HG02678 (cell line): ENCODE measurements at regions not wholly inside any gene's neighbourhood (a gene's known extent, or its start where the extent isn't known, plus 50 kb on each side); places are given as distances from the start of the nearest gene placed in this dataset.

ENCODE experiments used
- ATAC-seq: cut with Tn5 transposase; IDR thresholded peaks from one replicate; pipeline ENCODE4 v1.9.1; 2021; ENCODE audit warnings: mild to moderate bottlenecking, moderate library complexity; ENCODE audit not compliant: unreplicated experiment

GRCh38 chr2:128622955-128623620, 304.4 kb upstream of the HS6ST1 start:
- ATAC-seq = no peak

GRCh38 chr2:128623776-128624761, 305.4 kb upstream of the HS6ST1 start:
- peak; percentile 88 for ATAC-seq

- no peak for ATAC-seq
Observed at GRCh38 chr2:128624956-128625355, 306.3 kb upstream of the HS6ST1 start.

GRCh38 chr2:128625421-128625820, 306.8 kb upstream of the HS6ST1 start:
- no peak for ATAC-seq

DNA sequence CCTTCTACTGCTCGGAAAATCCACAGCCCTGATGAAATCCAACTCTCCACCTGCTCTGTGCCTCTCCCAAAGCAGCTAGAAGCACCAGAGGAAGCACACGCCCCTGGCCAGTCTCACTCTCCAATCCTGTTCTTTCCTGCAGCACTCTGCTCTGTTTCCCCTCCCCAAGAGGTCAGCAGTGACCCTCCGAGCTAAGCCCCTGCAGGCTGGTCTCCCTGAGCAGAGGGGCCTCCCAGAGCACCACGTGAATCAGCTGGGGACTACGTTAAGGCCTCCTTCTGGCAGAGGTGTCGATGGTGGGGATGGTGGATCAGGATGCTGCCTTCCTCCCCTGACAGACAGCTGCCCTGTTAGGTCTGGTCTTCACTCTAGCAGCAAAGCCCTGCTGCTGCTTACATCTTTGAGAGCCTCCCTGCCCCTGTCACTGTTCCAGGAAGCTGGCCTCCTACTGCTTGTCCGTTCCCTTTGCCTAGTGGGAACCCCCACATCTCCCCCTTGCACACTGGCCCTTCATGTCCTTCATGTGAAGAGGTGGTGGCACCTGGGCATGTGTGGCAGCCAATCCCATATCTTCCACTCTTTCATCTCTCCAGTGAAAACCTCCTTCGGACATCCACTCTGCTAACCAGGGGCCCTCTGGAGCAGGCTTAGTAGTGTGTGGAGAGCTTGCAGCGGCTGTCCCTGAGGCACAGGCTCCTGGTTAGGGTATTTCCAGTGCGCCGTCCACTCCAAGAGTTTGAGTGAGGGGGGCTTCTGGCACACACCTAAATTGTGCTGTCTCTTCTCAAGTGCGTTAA, 307.5 kb upstream of the HS6ST1 start:
- no peak for ATAC-seq

DNA sequence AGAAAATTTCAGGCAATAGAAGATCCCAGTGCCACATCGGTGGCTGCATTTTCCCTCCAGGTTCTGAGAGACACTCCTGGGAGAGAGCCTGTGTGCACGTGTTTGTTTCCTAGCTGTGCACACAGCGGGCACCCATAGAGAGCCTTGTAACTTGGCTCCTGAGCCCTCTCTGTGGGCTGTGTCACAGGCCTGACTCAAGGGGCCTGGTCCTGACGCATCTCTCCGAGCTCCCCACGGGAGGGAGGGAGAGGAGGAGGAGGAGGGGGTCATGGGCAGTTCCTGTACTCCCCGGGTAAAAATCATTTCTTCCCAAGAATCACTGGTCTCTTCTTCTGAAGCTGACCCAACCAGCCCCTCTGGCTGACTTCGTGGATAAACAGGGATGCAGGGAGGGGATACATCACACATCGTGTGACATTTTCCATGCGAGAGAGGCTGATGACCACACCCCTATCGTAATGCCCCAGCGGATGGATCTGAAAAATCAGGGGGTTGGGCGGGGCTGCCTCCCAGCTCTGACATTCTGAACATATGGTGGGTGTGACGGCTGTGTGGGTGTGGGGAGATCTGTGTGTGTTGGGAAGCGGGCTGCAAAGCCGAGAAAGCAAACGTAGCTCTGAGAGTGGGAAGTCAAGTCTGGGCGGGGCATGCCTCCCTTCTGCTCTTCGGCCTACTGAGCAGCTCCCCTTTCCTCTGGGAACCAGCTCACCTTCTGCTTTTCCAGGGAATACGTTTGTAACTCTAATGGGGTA, 308.3 kb upstream of the HS6ST1 start:
- ATAC-seq = no peak

DNA sequence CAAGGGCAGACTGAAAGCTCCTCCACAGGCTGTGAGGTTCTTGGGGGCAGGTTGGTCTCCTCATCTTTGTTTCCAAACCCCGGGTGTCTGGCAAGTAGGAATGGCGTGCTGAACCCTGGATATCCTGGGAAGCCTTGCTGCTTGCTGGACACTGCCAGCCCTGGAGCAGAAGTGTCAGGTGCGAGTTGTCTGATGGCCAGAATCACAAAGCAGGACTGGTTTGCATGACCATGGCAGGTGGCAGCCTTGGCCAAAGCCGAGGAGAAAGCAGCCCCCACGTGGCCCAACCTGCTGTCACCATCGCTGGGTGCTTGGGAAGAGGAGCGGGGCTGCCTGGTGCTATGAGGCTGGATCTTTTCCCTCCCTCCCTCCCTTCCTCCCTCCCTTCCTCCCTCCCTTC, 309.5 kb upstream of the HS6ST1 start:
- no peak for ATAC-seq

DNA sequence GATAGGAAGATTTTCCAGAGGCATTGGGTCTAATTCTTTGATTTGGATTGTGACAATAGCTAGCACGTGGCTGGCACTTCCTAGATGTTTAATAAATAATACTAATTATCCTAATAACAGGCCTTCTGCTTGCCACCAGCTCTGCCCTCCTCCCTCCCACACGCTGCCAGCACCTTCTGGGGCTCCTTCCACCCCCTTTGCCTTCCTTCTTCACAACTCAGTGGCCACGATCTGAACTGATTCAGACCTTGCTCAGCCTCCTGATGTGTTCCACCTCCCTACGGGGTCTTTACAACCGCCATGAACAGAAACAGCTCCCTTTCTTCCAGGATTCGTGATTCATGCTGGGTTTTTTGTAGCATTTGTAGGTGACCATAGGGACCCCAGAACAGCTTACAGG, 310.3 kb upstream of the HS6ST1 start:
- ATAC-seq = no peak

DNA sequence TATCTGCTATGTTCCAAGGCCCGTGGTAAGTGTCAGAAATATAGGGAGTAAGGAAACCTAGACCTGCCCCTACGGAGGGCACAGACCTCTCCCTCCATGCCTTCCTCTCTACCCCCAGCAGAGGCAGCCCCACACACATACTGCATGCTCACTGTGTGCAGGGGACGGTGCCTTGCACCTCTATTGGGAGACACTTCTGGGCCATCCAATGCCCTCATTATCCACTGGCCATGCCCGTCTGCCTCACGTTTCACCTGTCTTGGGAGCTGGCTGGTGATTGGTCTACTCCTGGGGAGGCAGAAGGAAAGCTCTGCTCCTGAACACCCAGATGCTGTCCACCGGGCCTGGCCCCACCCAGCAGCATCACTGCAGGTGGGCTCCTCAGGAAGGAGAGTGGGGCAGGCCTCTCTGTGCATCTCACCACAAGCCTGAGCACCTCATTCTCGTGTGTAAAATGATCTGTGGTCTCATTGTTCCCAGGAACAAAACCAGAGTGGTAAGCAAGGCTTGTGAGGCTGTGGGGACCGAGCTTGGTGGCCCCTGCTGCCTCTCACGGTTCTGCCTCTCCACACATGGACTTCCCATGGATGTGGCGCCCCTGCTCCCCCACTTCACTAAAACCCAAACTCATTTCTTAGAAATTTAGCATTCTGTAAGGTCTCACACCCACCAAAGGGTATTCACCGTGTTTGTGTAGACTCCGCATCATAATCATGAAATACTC, 312.5 kb upstream of the HS6ST1 start:
- no peak for ATAC-seq

DNA sequence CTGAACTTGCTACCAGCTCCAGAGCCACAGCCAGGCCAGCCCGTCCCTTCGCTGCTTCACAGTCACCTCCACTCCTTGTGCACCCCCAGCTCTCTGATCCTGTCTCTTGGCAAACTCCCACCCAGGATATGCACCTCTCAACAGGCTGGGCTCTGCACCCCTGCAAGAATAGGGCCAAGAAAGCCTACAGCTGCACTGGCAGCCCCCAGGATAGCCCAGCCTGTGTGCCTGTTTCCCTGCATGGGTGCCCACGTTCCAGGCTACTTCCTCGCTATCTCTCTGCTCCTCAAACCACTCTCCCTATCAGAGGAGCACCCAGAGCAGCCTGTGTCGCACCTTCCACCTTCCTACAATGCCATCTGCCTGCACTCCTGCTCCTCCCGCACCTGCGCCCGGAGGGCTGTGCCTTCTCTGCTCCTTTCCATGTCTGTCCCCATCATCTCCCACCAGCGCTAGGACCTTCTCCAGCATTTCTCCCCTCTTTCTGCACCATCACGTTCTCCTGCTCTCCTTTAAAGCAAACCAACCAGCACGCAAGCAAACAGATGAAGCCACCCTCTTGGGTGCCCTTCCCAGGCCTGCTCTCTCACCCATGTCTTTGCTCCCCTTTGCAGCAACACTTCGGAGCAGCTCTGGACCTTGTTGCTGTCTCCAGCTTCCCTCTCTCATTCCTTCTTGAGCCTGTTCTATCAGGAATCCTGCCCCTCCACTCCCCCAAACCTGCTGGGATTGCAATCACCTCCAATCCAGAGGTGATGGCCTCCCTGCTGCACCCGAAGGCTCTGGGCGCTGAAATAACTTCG, 313.2 kb upstream of the HS6ST1 start:
- no peak for ATAC-seq

GRCh38 chr2:128632501-128632800, 313.8 kb upstream of the HS6ST1 start:
- no peak for ATAC-seq

GRCh38 chr2:128633501-128633900, 314.8 kb upstream of the HS6ST1 start:
- no peak for ATAC-seq

GRCh38 chr2:128635361-128635900, 316.8 kb upstream of the HS6ST1 start:
- no peak for ATAC-seq

GRCh38 chr2:128636802-128637147, 318.1 kb upstream of the HS6ST1 start:
- no peak for ATAC-seq

DNA sequence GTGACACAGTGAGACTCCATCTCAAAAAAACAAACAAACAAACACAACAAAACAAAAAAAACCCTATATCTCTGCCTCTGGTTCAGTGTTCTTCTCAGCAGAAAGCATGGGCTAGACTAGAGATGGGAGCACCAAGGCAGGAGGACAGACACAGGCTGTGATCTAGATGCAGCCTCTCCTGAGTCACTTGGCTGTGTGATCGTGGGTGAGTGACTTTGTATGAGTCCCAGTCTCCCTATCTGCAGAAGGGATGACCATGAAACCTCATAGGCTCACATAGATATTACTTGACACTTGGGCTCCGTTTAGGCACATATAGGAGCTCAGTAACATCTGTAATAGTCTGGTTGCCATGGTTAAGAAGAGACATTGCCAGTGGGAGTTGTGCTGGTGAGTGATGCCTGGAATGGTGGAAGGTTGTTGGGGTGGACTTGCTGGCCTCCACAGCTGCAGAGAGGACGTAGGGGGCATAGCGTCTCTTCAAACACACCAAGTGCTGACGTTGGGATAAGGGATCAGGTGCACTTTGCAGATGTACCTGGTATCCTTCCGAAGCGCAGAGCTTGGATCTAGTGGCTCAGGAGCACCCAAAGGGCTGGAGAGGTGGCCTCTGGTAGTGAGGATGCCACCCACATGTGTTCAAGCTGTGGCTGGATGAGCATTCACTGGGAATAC, 318.9 kb upstream of the HS6ST1 start:
- no peak for ATAC-seq

DNA sequence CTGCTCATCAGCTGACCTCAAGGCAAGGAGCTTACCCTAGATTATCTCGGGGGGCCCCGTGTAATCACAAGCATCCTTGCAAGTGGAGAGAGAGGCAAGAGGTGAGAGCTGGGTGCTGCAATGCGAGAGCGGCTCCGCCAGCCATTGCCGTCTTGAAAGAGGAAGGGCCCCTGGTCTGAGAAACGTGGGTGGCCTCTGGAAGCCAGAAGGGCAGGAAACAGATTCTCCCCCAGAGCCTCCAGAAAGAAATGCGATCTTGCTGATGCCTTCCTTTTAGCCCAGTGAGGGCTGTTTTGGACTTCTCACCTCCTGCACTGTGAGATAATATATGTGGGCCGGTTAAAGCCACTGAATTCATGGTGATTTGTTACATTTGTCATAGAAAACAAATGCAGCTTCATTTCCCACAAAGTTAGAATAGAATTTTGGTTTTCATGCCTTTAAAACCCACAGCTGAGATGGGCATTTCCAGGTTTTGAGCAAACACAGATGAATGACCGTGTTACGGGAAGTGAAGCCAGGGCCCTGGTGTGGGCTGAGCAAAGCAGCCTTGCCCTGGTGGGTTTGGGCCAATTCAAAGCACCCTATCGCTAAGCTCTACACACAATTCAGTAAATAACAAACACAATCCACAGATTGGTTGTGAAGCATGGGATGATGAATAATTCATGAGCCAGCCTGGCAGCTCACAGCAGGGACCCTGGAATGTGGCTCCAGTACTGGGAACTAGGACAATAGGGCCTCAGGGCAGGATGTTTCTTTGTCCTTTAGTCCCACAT, 319.9 kb upstream of the HS6ST1 start:
- ATAC-seq = no peak

GRCh38 chr2:128639120-128639477, 320.4 kb upstream of the HS6ST1 start:
- ATAC-seq = no peak

DNA sequence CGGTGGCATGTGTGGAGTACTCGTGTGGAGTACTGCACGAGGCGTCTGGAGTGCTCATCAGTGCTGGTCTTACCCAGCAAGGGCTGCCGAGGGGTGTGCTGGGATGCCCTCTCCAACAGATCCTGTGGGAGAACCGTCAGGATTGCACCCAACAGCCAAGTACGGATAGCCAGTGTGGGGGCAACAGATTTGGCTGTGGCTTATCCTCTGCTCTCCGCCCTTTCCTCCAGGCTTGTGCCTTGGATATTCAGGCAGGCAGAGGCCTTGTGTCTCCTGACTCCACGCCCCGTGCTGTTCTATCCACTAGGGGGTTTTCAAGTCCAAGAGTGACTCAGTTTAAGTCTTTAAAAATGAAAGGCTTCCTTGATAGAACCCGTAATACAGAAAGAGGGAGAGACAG, 321.0 kb upstream of the HS6ST1 start:
- ATAC-seq = no peak
